T-helper 2 cell treated with Interferon-gamma antibody and Interleukin-4, amounts not matched to agents 5 μg/mL and 100 μg/mL, for 36 hours (primary cell): ENCODE measurements at regions not wholly inside any gene's neighbourhood (a gene's known extent, or its start where the extent isn't known, plus 50 kb on each side); places are given as distances from the start of the nearest gene placed in this dataset.
"Not testable (repeated sequence)": the region's sequence is repeated elsewhere in the genome, so short reads cannot be mapped to it uniquely, and the experiment has no call there.

Experiments
- DNase-seq: peaks from one replicate; pipeline ENCODE4 v3.0.0; 2021; ENCODE audit warnings: low spot score
- H3K27ac Mint-ChIP-seq: one replicate; pipeline ENCODE4 v1.8.0; 2021; ENCODE audit warnings: mild to moderate bottlenecking, mixed read lengths
- H3K27me3 Mint-ChIP-seq: one replicate; pipeline ENCODE4 v1.8.0; 2021; ENCODE audit warnings: low read depth, mixed read lengths
- H3K36me3 Mint-ChIP-seq: one replicate; pipeline ENCODE4 v1.8.0; 2021; ENCODE audit warnings: low read depth, mixed read lengths
- H3K4me1 Mint-ChIP-seq: one replicate; pipeline ENCODE4 v1.8.0; 2021; ENCODE audit warnings: low read depth, mixed read lengths
- H3K4me3 Mint-ChIP-seq: one replicate; pipeline ENCODE4 v1.8.0; 2022; ENCODE audit warnings: mild to moderate bottlenecking, moderate library complexity, mixed read lengths
- H3K9me3 Mint-ChIP-seq: one replicate; pipeline ENCODE4 v1.8.0; 2021; ENCODE audit warnings: mixed read lengths

DNA sequence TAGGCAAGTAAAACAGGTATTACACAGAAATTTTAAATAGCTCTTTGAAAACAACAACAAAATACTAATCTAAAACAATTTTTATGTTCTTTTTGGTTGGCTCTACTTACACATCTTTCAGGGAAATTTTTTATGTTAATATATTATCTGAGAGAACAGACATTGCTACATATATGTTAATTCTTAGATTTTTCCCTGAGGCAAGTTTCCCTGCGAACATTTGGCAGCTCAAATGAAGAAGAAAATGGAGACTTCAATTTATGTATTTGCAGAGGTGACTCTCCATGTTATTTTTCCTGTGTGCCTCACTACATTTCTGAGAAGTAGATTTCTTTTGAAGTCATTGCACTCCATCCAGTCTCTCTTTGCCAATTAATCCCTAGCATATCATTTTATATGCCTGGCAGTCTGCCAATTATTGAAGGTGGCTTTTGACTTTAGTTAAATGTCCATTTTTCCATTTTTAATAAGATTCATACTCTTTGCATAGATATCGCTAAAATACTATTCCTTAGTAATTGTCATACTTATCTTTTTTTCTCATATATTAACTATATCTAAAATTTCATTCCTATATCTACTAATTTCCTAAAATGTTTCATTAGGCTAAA is 908.2 kb upstream of the CDH10 start:
- no peaks in the 10 kb centered on the region for H3K36me3 Mint-ChIP-seq
- H3K4me3 Mint-ChIP-seq, result no peak overlapping the region
- peaks cover 19% of the 10 kb centered on the region for H3K9me3 Mint-ChIP-seq
- no peaks in the 10 kb centered on the region for H3K4me1 Mint-ChIP-seq
- H3K27ac Mint-ChIP-seq, result no peak overlapping the region
- H3K27me3 Mint-ChIP-seq, result no peaks in the 10 kb centered on the region
- DNase-seq, result no peak

- no peaks in the 10 kb centered on the region for H3K4me1 Mint-ChIP-seq
- DNase-seq, result no peak
- H3K27me3 Mint-ChIP-seq, result no peaks in the 10 kb centered on the region
Measured at GRCh38 chr5:25550793-25551192, 906.0 kb upstream of the CDH10 start.

GRCh38 chr5:25544652-25545249 is 900.0 kb upstream of the CDH10 start:
- no peaks in the 10 kb centered on the region for H3K36me3 Mint-ChIP-seq
- H3K27ac Mint-ChIP-seq, result no peak overlapping the region
- peaks cover 13% of the 10 kb centered on the region for H3K9me3 Mint-ChIP-seq
- H3K27me3 Mint-ChIP-seq, result no peaks in the 10 kb centered on the region
- no peak for DNase-seq
- H3K4me1 Mint-ChIP-seq, result no peaks in the 10 kb centered on the region
- no peak overlapping the region for H3K4me3 Mint-ChIP-seq

More at GRCh38 chr5:25550793-25551192, 906.0 kb upstream of the CDH10 start:
- Mint-ChIP-seq H3K9me3 (peaks cover 13% of the 10 kb centered on the region), H3K27ac (no peak overlapping the region), H3K36me3 (no peaks in the 10 kb centered on the region), H3K4me3 (no peak overlapping the region)

GRCh38 chr5:25540628-25541027 is 895.9 kb upstream of the CDH10 start:
- Mint-ChIP-seq H3K4me3 (no peak overlapping the region), H3K4me1 (no peaks in the 10 kb centered on the region), H3K9me3 (peaks cover 23% of the 10 kb centered on the region), H3K27me3 (no peaks in the 10 kb centered on the region), H3K36me3 (no peaks in the 10 kb centered on the region), H3K27ac (no peak overlapping the region)
- no peak for DNase-seq

DNA sequence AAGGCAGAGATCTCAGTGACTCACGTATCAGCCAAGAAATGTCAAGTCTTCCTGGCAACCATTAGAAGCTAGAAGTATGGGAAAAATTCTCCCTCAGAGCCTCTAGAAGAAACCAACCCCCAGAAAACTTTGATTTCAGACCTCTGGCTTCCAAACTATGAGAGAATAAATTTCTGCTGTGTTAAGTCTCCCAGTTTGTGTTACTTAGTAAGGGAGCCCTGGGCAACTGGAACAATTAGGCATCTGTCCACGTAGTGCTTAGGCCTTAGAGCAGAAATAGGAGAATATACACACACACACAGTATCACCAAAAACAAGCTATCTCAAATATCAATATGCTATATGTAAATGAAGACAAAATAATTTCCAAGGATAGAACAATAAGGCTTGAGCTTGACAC is 894.8 kb upstream of the CDH10 start:
- no peaks in the 10 kb centered on the region for H3K36me3 Mint-ChIP-seq
- no peak overlapping the region for H3K27ac Mint-ChIP-seq
- DNase-seq, result no peak
- H3K9me3 Mint-ChIP-seq, result peaks cover 19% of the 10 kb centered on the region
- no peaks in the 10 kb centered on the region for H3K4me1 Mint-ChIP-seq
- no peak overlapping the region for H3K4me3 Mint-ChIP-seq
- no peaks in the 10 kb centered on the region for H3K27me3 Mint-ChIP-seq

DNA sequence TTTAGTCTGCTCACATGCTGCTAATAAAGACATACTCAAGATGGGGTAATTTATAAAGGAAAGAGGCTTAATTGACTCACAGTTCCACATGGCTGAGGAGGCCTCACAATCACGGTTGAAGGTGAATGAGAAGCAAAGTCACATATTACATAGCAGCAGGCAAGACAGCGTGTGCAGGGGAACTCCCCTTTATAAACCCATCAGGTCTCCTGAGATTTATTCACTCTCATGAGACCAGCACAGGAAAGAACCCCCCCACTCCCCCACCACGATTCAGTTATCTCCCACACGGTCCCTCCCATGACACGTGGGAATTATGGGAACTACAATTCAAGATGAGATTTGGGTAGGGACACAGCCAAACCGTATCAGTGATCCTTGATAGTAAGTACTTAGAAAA is 891.7 kb upstream of the CDH10 start:
- H3K9me3 Mint-ChIP-seq, result peaks cover 15% of the 10 kb centered on the region
- not testable (repeated sequence) for H3K27ac Mint-ChIP-seq, H3K27me3 Mint-ChIP-seq, H3K36me3 Mint-ChIP-seq, H3K4me1 Mint-ChIP-seq, DNase-seq, H3K4me3 Mint-ChIP-seq

GRCh38 chr5:25516141-25516540 is 871.4 kb upstream of the CDH10 start:
- Mint-ChIP-seq H3K9me3 (peaks cover 51% of the 10 kb centered on the region), H3K27me3 (no peaks in the 10 kb centered on the region), H3K4me1 (no peaks in the 10 kb centered on the region), H3K27ac (no peak overlapping the region), H3K4me3 (no peak overlapping the region), H3K36me3 (no peaks in the 10 kb centered on the region)
- no peak for DNase-seq

GRCh38 chr5:25515525-25515924 is 870.7 kb upstream of the CDH10 start:
- H3K27ac Mint-ChIP-seq, result no peak overlapping the region
- no peaks in the 10 kb centered on the region for H3K27me3 Mint-ChIP-seq
- DNase-seq, result no peak
- no peaks in the 10 kb centered on the region for H3K36me3 Mint-ChIP-seq
- H3K9me3 Mint-ChIP-seq, result peaks cover 53% of the 10 kb centered on the region
- no peaks in the 10 kb centered on the region for H3K4me1 Mint-ChIP-seq
- H3K4me3 Mint-ChIP-seq, result no peak overlapping the region

DNA sequence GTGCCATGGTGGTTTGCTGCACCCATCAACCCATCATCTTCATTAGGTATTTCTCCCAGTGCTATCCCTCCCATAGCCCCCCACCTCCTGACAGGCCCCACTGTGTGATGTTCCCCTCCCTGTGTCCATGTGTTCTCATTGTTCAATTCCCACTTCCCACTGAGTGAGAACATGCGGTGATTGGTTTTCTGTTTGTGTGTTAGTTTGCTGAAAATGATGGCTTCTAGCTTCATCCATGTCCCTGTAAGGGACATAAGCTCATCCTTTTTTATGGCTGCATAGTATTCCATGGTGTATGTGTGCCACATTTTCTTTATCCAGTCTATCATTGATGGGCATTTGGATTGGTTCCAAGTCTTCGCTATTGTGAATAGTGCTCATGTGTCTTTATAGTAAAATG is 865.9 kb upstream of the CDH10 start:
- not testable (repeated sequence) for H3K36me3 Mint-ChIP-seq, H3K4me3 Mint-ChIP-seq, H3K27me3 Mint-ChIP-seq, H3K27ac Mint-ChIP-seq, H3K4me1 Mint-ChIP-seq, DNase-seq
- peaks cover 38% of the 10 kb centered on the region for H3K9me3 Mint-ChIP-seq

DNA sequence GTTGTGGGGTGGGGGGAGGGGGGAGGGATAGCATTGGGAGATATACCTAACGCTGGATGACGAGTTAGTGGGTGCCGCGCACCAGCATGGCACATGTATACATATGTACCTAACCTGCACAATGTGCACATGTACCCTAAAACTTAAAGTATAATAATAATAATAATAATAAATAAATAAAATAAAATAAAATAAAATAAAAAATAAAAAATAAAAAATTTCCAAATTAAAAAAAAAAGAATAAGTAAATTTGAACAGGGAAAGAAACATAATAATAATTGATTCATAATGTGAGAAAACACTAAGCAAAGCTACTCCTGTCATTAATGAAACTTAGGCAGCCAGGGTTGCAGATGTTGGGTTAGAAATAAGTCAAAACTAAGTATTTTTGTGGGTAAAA is 863.2 kb upstream of the CDH10 start:
- H3K4me1 Mint-ChIP-seq, DNase-seq, H3K27ac Mint-ChIP-seq, H3K36me3 Mint-ChIP-seq, H3K27me3 Mint-ChIP-seq, H3K4me3 Mint-ChIP-seq: not testable (repeated sequence)
- H3K9me3 Mint-ChIP-seq, result peaks cover 55% of the 10 kb centered on the region

DNA sequence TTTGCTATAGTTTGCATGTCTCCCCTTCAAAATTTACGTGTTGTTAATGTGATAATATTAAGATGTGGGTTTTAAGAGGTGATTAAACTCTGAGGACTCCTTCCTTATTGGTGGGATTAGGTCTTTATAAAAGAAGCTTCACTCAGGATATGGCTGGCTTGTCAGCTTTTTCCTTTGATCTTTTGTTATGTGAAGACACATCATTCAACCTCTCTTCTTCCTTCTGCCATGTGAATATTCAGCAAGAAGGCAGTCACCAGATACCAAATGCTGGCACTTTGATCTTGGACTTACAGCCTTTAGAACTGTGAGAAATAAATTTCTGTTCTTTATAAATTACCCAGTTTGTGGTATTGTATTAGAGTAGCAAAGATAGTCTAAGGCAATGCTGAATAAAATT is 855.9 kb upstream of the CDH10 start:
- H3K9me3 Mint-ChIP-seq, result peaks cover 57% of the 10 kb centered on the region
- no peaks in the 10 kb centered on the region for H3K4me1 Mint-ChIP-seq
- no peaks in the 10 kb centered on the region for H3K36me3 Mint-ChIP-seq
- DNase-seq, result no peak
- no peak overlapping the region for H3K4me3 Mint-ChIP-seq
- H3K27me3 Mint-ChIP-seq, result no peaks in the 10 kb centered on the region
- no peak overlapping the region for H3K27ac Mint-ChIP-seq

GRCh38 chr5:25489834-25490538 is 845.2 kb upstream of the CDH10 start:
- H3K27me3 Mint-ChIP-seq, result no peaks in the 10 kb centered on the region
- no peaks in the 10 kb centered on the region for H3K36me3 Mint-ChIP-seq
- H3K4me3 Mint-ChIP-seq, result no peak overlapping the region
- no peak for DNase-seq
- H3K4me1 Mint-ChIP-seq, result no peaks in the 10 kb centered on the region
- H3K9me3 Mint-ChIP-seq, result peaks cover 21% of the 10 kb centered on the region
- no peak overlapping the region for H3K27ac Mint-ChIP-seq

DNA sequence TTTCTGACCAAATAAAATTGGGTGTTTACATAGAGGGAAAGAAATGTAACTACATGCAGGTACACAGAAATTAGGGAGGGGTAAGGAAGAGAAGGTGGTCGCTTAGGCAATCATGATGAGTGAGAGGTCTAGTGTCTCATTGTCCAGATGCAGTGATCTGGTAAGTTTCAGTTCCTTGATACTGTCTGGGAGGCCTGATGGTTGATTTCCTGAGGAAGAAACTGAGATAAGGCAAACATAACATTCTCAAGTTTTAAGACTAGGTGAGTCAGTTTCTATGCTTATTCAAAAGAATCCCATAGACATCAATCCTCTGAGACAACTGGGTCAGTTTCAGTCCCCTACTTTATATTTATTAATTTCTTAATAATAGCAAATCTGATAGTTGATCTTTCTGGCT is 843.3 kb upstream of the CDH10 start:
- Mint-ChIP-seq H3K27me3 (no peaks in the 10 kb centered on the region), H3K9me3 (peaks cover 21% of the 10 kb centered on the region), H3K27ac (no peak overlapping the region), H3K4me1 (no peaks in the 10 kb centered on the region), H3K4me3 (no peak overlapping the region), H3K36me3 (no peaks in the 10 kb centered on the region)
- DNase-seq, result no peak

DNA sequence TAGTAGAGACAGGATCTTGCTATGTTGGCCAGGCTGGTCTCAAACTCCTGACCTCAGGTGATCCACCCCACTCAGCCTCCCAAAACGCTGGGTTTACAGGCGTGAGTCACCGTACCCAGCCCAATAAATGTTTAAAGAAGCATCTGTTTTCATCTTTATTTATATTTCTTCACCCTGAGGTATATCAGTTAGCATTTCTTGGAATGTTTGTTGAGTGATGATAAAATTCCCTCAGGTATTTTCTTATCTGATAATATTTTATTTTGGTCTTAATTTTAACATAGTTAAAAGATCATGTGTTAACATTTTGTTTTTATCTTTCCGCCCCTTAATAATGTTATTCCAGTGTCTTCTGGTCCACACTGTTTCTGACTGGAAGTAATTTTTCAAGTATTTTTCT is 839.6 kb upstream of the CDH10 start:
- Mint-ChIP-seq H3K4me3 (no peak overlapping the region), H3K36me3 (no peaks in the 10 kb centered on the region), H3K9me3 (peaks cover 9% of the 10 kb centered on the region), H3K27ac (no peak overlapping the region), H3K4me1 (no peaks in the 10 kb centered on the region), H3K27me3 (no peaks in the 10 kb centered on the region)
- no peak for DNase-seq
